HL-60 (cell line): ENCODE measurements at regions not wholly inside any gene's neighbourhood (a gene's known extent, or its start where the extent isn't known, plus 50 kb on each side); places are given as distances from the start of the nearest gene placed in this dataset.

Source experiments
- GABPA ChIP-seq: IDR thresholded peaks from 2 replicates; pipeline ENCODE4 v1.6.1; 2012; ENCODE audit warnings: low read depth
- POLR2AphosphoS5 ChIP-seq: IDR thresholded peaks from 2 replicates; pipeline ENCODE4 v1.6.1; 2012; ENCODE audit warnings: low read depth
- TF ChIP-seq, protein P1 (sequence below): IDR thresholded peaks from one replicate; pipeline ENCODE4 v1.5.1; 2011; ENCODE audit warnings: low read length, control low read depth, inconsistent platforms; ENCODE audit not compliant: insufficient read depth
- TF ChIP-seq, protein P2 (sequence below): IDR thresholded peaks from 2 replicates; pipeline ENCODE4 v1.6.1; 2012; ENCODE audit warnings: low read depth; ENCODE audit not compliant: insufficient replicate concordance

DNA sequence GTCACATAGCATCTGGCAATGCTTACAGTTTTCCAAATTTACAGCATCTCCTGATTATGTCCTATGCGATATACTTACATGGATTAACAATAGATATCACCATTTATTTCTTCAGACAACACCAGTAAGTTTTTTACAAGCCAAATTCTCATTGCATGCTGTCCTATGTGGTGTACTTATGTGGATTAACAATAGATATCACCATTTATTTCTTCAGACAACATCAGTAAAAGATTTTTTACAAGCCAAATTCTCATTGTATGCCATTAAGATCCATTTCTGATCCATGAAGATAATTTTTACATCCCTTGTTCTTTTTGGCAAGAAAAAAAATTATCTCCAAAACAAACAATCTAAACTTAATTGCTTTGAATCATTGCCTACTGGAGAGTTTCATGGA lies 340.9 kb downstream of the KCNN2 start:
- no peak for TF ChIP-seq POLR2AphosphoS5
- TF ChIP-seq, protein P1, sequence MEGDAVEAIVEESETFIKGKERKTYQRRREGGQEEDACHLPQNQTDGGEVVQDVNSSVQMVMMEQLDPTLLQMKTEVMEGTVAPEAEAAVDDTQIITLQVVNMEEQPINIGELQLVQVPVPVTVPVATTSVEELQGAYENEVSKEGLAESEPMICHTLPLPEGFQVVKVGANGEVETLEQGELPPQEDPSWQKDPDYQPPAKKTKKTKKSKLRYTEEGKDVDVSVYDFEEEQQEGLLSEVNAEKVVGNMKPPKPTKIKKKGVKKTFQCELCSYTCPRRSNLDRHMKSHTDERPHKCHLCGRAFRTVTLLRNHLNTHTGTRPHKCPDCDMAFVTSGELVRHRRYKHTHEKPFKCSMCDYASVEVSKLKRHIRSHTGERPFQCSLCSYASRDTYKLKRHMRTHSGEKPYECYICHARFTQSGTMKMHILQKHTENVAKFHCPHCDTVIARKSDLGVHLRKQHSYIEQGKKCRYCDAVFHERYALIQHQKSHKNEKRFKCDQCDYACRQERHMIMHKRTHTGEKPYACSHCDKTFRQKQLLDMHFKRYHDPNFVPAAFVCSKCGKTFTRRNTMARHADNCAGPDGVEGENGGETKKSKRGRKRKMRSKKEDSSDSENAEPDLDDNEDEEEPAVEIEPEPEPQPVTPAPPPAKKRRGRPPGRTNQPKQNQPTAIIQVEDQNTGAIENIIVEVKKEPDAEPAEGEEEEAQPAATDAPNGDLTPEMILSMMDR, result no peak
- TF ChIP-seq, protein P2, sequence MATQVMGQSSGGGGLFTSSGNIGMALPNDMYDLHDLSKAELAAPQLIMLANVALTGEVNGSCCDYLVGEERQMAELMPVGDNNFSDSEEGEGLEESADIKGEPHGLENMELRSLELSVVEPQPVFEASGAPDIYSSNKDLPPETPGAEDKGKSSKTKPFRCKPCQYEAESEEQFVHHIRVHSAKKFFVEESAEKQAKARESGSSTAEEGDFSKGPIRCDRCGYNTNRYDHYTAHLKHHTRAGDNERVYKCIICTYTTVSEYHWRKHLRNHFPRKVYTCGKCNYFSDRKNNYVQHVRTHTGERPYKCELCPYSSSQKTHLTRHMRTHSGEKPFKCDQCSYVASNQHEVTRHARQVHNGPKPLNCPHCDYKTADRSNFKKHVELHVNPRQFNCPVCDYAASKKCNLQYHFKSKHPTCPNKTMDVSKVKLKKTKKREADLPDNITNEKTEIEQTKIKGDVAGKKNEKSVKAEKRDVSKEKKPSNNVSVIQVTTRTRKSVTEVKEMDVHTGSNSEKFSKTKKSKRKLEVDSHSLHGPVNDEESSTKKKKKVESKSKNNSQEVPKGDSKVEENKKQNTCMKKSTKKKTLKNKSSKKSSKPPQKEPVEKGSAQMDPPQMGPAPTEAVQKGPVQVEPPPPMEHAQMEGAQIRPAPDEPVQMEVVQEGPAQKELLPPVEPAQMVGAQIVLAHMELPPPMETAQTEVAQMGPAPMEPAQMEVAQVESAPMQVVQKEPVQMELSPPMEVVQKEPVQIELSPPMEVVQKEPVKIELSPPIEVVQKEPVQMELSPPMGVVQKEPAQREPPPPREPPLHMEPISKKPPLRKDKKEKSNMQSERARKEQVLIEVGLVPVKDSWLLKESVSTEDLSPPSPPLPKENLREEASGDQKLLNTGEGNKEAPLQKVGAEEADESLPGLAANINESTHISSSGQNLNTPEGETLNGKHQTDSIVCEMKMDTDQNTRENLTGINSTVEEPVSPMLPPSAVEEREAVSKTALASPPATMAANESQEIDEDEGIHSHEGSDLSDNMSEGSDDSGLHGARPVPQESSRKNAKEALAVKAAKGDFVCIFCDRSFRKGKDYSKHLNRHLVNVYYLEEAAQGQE, result no peak
- TF ChIP-seq GABPA, result no peak
